H9 (cell line): ENCODE measurements at regions not wholly inside any gene's neighbourhood (a gene's known extent, or its start where the extent isn't known, plus 50 kb on each side); places are given as distances from the start of the nearest gene placed in this dataset.
"Not testable (repeated sequence)": the region's sequence is repeated elsewhere in the genome, so short reads cannot be mapped to it uniquely, and the experiment has no call there.

Source experiments
- DNase-seq: peaks from one replicate; pipeline ENCODE4 v3.0.0-alpha.2; 2017
- H2AFZ ChIP-seq: one replicate; pipeline ENCODE4 v1.6.1; 2013; ENCODE audit warnings: mild to moderate bottlenecking, low read length, control low read depth, moderate library complexity
- H2AK5ac ChIP-seq: 2 replicates; pipeline ENCODE4 v1.6.1; 2013; ENCODE audit warnings: low read length, control low read depth, mixed read lengths; ENCODE audit not compliant: insufficient read length
- H2BK120ac ChIP-seq: one replicate; pipeline ENCODE4 v1.6.1; 2013; ENCODE audit warnings: low read depth, mild to moderate bottlenecking, low read length, control low read depth, inconsistent platforms; ENCODE audit not compliant: poor library complexity, severe bottlenecking
- H2BK12ac ChIP-seq: 2 replicates; pipeline ENCODE4 v1.6.1; 2013; ENCODE audit warnings: low read length, control low read depth, mixed read lengths, low read depth; ENCODE audit not compliant: insufficient read length
- H2BK15ac ChIP-seq: 2 replicates; pipeline ENCODE4 v1.6.1; 2013; ENCODE audit warnings: low read depth, low read length, control low read depth
- H2BK20ac ChIP-seq: one replicate; pipeline ENCODE4 v1.6.1; 2013; ENCODE audit warnings: low read depth, mild to moderate bottlenecking, low read length, control low read depth, inconsistent platforms; ENCODE audit not compliant: poor library complexity, severe bottlenecking
- H2BK5ac ChIP-seq: 2 replicates; pipeline ENCODE4 v1.6.1; 2013; ENCODE audit warnings: low read length, control low read depth, mixed read lengths; ENCODE audit not compliant: insufficient read length
- H3K14ac ChIP-seq: 2 replicates; pipeline ENCODE4 v1.6.1; 2013; ENCODE audit warnings: low read length, control low read depth; ENCODE audit not compliant: insufficient read depth
- H3K18ac ChIP-seq: 2 replicates; pipeline ENCODE4 v1.6.1; 2013; ENCODE audit warnings: low read depth, mild to moderate bottlenecking, mixed read lengths, low read length, control low read depth; ENCODE audit not compliant: insufficient read length
- H3K23ac ChIP-seq: 2 replicates; pipeline ENCODE4 v1.6.1; 2013; ENCODE audit warnings: low read length, control low read depth, mixed read lengths, low read depth; ENCODE audit not compliant: insufficient read length
- H3K23me2 ChIP-seq: 2 replicates; pipeline ENCODE4 v1.6.1; 2013; ENCODE audit warnings: low read depth, mild to moderate bottlenecking, mixed read lengths, low read length, control low read depth; ENCODE audit not compliant: insufficient read length, poor library complexity, severe bottlenecking
- H3K27ac ChIP-seq: 2 replicates; pipeline ENCODE4 v1.5.1; 2013; ENCODE audit warnings: low read length, control low read depth, mixed read lengths, low read depth; ENCODE audit not compliant: insufficient read length
- H3K27me3 ChIP-seq: 2 replicates; pipeline ENCODE4 v1.6.1; 2013; ENCODE audit warnings: low read length, control low read depth, inconsistent platforms; ENCODE audit not compliant: insufficient read depth
- H3K4ac ChIP-seq: 2 replicates; pipeline ENCODE4 v1.6.1; 2013; ENCODE audit warnings: low read depth, mild to moderate bottlenecking, control low read depth, inconsistent platforms, low read length, moderate library complexity
- H3K4me1 ChIP-seq: 2 replicates; pipeline ENCODE4 v1.6.1; 2013; ENCODE audit warnings: low read length, control low read depth, inconsistent platforms; ENCODE audit not compliant: insufficient read depth
- H3K4me2 ChIP-seq: 2 replicates; pipeline ENCODE4 v1.6.1; 2013; ENCODE audit warnings: low read length, control low read depth, mixed read lengths; ENCODE audit not compliant: insufficient read length, insufficient read depth
- H3K56ac ChIP-seq: 2 replicates; pipeline ENCODE4 v1.6.1; 2013; ENCODE audit warnings: low read depth, mild to moderate bottlenecking, mixed read lengths, low read length, control low read depth; ENCODE audit not compliant: insufficient read length
- H3K79me1 ChIP-seq: 2 replicates; pipeline ENCODE4 v1.6.1; 2013; ENCODE audit warnings: low read depth, mild to moderate bottlenecking, moderate library complexity, low read length, control low read depth, inconsistent platforms; ENCODE audit not compliant: insufficient read depth, poor library complexity, severe bottlenecking
- H3K79me2 ChIP-seq: 2 replicates; pipeline ENCODE4 v1.6.1; 2013; ENCODE audit warnings: low read length, control low read depth, inconsistent platforms; ENCODE audit not compliant: insufficient read depth
- H3K9ac ChIP-seq: 2 replicates; pipeline ENCODE4 v1.6.1; 2013; ENCODE audit warnings: low read length, control low read depth, mixed read lengths; ENCODE audit not compliant: insufficient read length; ENCODE audit errors: extremely low read depth
- H3K9me3 ChIP-seq: one replicate; pipeline ENCODE4 v1.6.1; 2013; ENCODE audit warnings: low read depth, low read length, inconsistent platforms; ENCODE audit not compliant: control insufficient read depth
- H3T11ph ChIP-seq: one replicate; pipeline ENCODE4 v1.6.1; 2013; ENCODE audit warnings: mild to moderate bottlenecking, low read length, control low read depth, inconsistent platforms
- H4K20me1 ChIP-seq: one replicate; pipeline ENCODE4 v1.6.1; 2013; ENCODE audit not compliant: control insufficient read depth, insufficient read length, insufficient read depth
- H4K5ac ChIP-seq: 2 replicates; pipeline ENCODE4 v1.6.1; 2013; ENCODE audit warnings: low read depth, mild to moderate bottlenecking, mixed read lengths, low read length, control low read depth; ENCODE audit not compliant: insufficient read length
- H4K8ac ChIP-seq: replicated peaks from 2 replicates; pipeline ENCODE4 v1.6.1; 2013; ENCODE audit warnings: low read length, control low read depth, mixed read lengths, low read depth; ENCODE audit not compliant: insufficient read length
- H4K91ac ChIP-seq: 2 replicates; pipeline ENCODE4 v1.6.1; 2013; ENCODE audit warnings: low read depth, mild to moderate bottlenecking, moderate library complexity, mixed read lengths, low read length, control low read depth; ENCODE audit not compliant: insufficient read length
- H3K27ac Mint-ChIP-seq, 3 experiments: 2 replicates in 2 of 3; 3 replicates in 1 of 3; pipeline ENCODE4 v1.8.0; 2020 to 2021; ENCODE audit warnings: mixed read lengths in 3 of 3, mild to moderate bottlenecking in 1 of 3, moderate library complexity in 1 of 3
- H3K27me3 Mint-ChIP-seq: 2 replicates; pipeline ENCODE4 v1.8.0; 2021; ENCODE audit warnings: low read depth, mild to moderate bottlenecking, moderate library complexity, mixed read lengths
- H3K36me3 Mint-ChIP-seq, 3 experiments: 2 replicates in 2 of 3; 3 replicates in 1 of 3; pipeline ENCODE4 v1.8.0; 2020 to 2021; ENCODE audit warnings: low read depth in 3 of 3, mixed read lengths in 3 of 3; ENCODE audit not compliant: insufficient read depth in 1 of 3
- H3K4me1 Mint-ChIP-seq, 2 experiments: 2 replicates each; pipeline ENCODE4 v1.8.0; 2020; ENCODE audit warnings: mixed read lengths in 2 of 2
- H3K4me3 Mint-ChIP-seq, 2 experiments: 2 replicates in 1 of 2; 3 replicates in 1 of 2; pipeline ENCODE4 v1.8.0; 2020 to 2021; ENCODE audit warnings: mild to moderate bottlenecking in 2 of 2, mixed read lengths in 2 of 2, moderate library complexity in 1 of 2
- H3K9me3 Mint-ChIP-seq, 2 experiments: 2 replicates in 1 of 2; 3 replicates in 1 of 2; pipeline ENCODE4 v1.8.0; 2020; ENCODE audit warnings: mild to moderate bottlenecking in 2 of 2, mixed read lengths in 2 of 2, moderate library complexity in 1 of 2
- WGBS: extraction: QIAGEN DNeasy Blood & Tissue Kit; methylation state at CpG from one replicate; pipeline ENCODE4 v1.1.7; 2013; ENCODE audit warnings: missing lambda C conversion rate, low lambda C conversion rate, mixed read lengths; ENCODE audit not compliant: insufficient read length; ENCODE audit errors: extremely low coverage; 5-methylcytosine and 5-hydroxymethylcytosine counted together
- TF ChIP-seq, protein P1 (sequence below): fragments of 200-600 bp; sonication (generic); conservative IDR thresholded peaks from 3 replicates; pipeline ENCODE4 v1.8.0; 2021; ENCODE audit warnings: antibody characterized with exemption, mild to moderate bottlenecking

DNA sequence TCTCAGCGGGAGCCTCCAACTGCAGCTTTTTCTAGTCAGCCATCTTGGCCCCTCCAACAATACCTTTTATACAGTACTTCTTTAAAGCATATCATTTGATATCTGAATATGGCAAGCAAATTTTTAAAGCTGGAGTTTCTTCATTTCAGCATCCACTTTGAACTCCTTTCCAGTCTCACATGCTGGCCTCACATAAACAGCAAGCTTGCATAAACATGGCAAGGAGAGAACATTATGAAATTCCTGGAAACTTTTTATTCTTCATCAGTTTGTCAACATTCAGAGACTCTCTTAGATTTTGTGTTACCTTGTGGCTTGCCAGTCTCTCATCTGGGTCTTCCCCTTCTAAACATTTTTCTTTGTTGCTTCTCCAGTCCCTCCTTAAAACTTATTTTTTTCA lies 745.3 kb downstream of the NR2F1-AS1 start:
- H2BK12ac ChIP-seq = no peak overlapping the region
- H3K79me2 ChIP-seq = no peaks in the 10 kb centered on the region
- H3K18ac ChIP-seq = no peak overlapping the region
- no peak overlapping the region for H2BK5ac ChIP-seq
- H3K23ac ChIP-seq = no peak overlapping the region
- no peak overlapping the region for H2BK120ac ChIP-seq
- H2BK20ac ChIP-seq = no peak overlapping the region
- H3T11ph ChIP-seq = no peak overlapping the region
- H3K79me1 ChIP-seq = no peaks in the 10 kb centered on the region
- no peak overlapping the region for H3K56ac ChIP-seq
- no peak overlapping the region; a peak in 1 of 7 replicates for H3K27ac Mint-ChIP-seq
- no CpG with 5 or more reads among the region's 1 CpG for WGBS
- peaks cover 3 to 10% of the 10 kb centered on the region in 2 experiments; a peak in 3 of 5 replicates for H3K9me3 Mint-ChIP-seq
- no peak overlapping the region for H2AFZ ChIP-seq
- H3K4me1 Mint-ChIP-seq = no peaks in the 10 kb centered on the region; a peak in 1 of 4 replicates
- no peaks in the 10 kb centered on the region for H3K4me1 ChIP-seq
- no peak overlapping the region for H4K5ac ChIP-seq
- no peak overlapping the region for H3K14ac ChIP-seq
- H3K27me3 Mint-ChIP-seq = no peaks in the 10 kb centered on the region
- H3K27me3 ChIP-seq = no peaks in the 10 kb centered on the region
- no peak overlapping the region for H3K4ac ChIP-seq
- H3K4me3 Mint-ChIP-seq = no peak overlapping the region
- H2AK5ac ChIP-seq = no peak overlapping the region
- H3K4me2 ChIP-seq = no peak overlapping the region
- H2BK15ac ChIP-seq = no peak overlapping the region
- no peak overlapping the region for H3K27ac ChIP-seq
- H3K9me3 ChIP-seq = no peaks in the 10 kb centered on the region
- no peak overlapping the region for H4K91ac ChIP-seq
- H4K20me1 ChIP-seq = no peaks in the 10 kb centered on the region
- TF ChIP-seq, protein P1, sequence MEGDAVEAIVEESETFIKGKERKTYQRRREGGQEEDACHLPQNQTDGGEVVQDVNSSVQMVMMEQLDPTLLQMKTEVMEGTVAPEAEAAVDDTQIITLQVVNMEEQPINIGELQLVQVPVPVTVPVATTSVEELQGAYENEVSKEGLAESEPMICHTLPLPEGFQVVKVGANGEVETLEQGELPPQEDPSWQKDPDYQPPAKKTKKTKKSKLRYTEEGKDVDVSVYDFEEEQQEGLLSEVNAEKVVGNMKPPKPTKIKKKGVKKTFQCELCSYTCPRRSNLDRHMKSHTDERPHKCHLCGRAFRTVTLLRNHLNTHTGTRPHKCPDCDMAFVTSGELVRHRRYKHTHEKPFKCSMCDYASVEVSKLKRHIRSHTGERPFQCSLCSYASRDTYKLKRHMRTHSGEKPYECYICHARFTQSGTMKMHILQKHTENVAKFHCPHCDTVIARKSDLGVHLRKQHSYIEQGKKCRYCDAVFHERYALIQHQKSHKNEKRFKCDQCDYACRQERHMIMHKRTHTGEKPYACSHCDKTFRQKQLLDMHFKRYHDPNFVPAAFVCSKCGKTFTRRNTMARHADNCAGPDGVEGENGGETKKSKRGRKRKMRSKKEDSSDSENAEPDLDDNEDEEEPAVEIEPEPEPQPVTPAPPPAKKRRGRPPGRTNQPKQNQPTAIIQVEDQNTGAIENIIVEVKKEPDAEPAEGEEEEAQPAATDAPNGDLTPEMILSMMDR = no peak
- H3K36me3 Mint-ChIP-seq = peaks cover 0 to 8% (median 0%) of the 10 kb centered on the region in 3 experiments; a peak in 2 of 7 replicates
- H3K23me2 ChIP-seq = no peaks in the 10 kb centered on the region
- DNase-seq = no peak
- H4K8ac ChIP-seq = no peak overlapping the region
- no peak overlapping the region for H3K9ac ChIP-seq

- H3K18ac ChIP-seq, H3K56ac ChIP-seq, H3K4me1 ChIP-seq, H3K9ac ChIP-seq, H3K23me2 ChIP-seq, H3K27me3 ChIP-seq, H3T11ph ChIP-seq, H3K4me1 Mint-ChIP-seq, H3K27me3 Mint-ChIP-seq, H3K27ac ChIP-seq, H3K27ac Mint-ChIP-seq, H2BK5ac ChIP-seq, H4K20me1 ChIP-seq, H3K79me1 ChIP-seq, H4K8ac ChIP-seq, H3K4me3 Mint-ChIP-seq, H2BK120ac ChIP-seq, DNase-seq, H3K4me2 ChIP-seq, H2AK5ac ChIP-seq, H2BK20ac ChIP-seq, H3K4ac ChIP-seq, H3K9me3 ChIP-seq, H3K23ac ChIP-seq, H3K79me2 ChIP-seq, H4K91ac ChIP-seq, H4K5ac ChIP-seq, H3K14ac ChIP-seq, H2BK12ac ChIP-seq, H2AFZ ChIP-seq, H2BK15ac ChIP-seq: not testable (repeated sequence)
- H3K36me3 Mint-ChIP-seq = peaks cover 0 to 15% (median 8%) of the 10 kb centered on the region in 3 experiments; a peak in 5 of 7 replicates
- H3K9me3 Mint-ChIP-seq = peaks cover 3 to 15% of the 10 kb centered on the region in 2 experiments; a peak in 4 of 5 replicates
- WGBS = no CpG with 5 or more reads among the region's 3 CpGs
These were observed 757.5 kb downstream of the NR2F1-AS1 start for GRCh38 chr5:92823551-92823950.
